ENCODE measurements at regions not wholly inside any gene's neighbourhood (a gene's known extent, or its start where the extent isn't known, plus 50 kb on each side); places are given as distances from the start of the nearest gene placed in this dataset.
"Not testable (repeated sequence)": the region's sequence is repeated elsewhere in the genome, so short reads cannot be mapped to it uniquely, and the experiment has no call there.

- H3K4ac ChIP-seq (ENCODE audit: low read depth, low read length); H3K4me1 ChIP-seq (ENCODE audit: control insufficient read depth, insufficient read depth, low read length); H4K8ac ChIP-seq (ENCODE audit: low read depth in 2 of 2, low read length in 2 of 2); H2BK5ac ChIP-seq (ENCODE audit: low read depth, low read length, poor library complexity, severe bottlenecking); H3K27me3 ChIP-seq (ENCODE audit: control insufficient read depth, insufficient read depth, low read length); POLR2A ChIA-PET (ENCODE audit: unreplicated experiment); H3K9ac ChIP-seq (ENCODE audit: low read depth, low read length); ATAC-seq (ENCODE audit: low read depth); DNase-seq; CTCF ChIA-PET; H3K14ac ChIP-seq (replicated peaks; ENCODE audit: low read depth, low read length); H3K9me1 ChIP-seq (ENCODE audit: insufficient read depth, low read length); dilution Hi-C loops (cut with HindIII; ENCODE audit: low sequenced_read_pairs, unreplicated experiment); H3K23ac ChIP-seq (ENCODE audit: low read depth, low read length); intact Hi-C loops (cut with micrococcal nuclease); H2BK20ac ChIP-seq (ENCODE audit: low read depth, low read length); H2BK15ac ChIP-seq (ENCODE audit: low read depth, low read length); H3K27ac ChIP-seq (ENCODE audit: insufficient read depth, low read length); H3K56ac ChIP-seq (ENCODE audit: extremely low read depth, insufficient read depth, low read length); H3K4me2 ChIP-seq (ENCODE audit: low read depth, low read length); in situ Hi-C loops (cut with MboI; ENCODE audit: low sequenced_read_pairs); H4K20me1 ChIP-seq (ENCODE audit: insufficient read depth, low read length); H3K9me3 ChIP-seq (ENCODE audit: control insufficient read depth, insufficient read depth, low read length); H2AK9ac ChIP-seq (replicated peaks; ENCODE audit: low read depth, low read length, poor library complexity); H4K91ac ChIP-seq (ENCODE audit: insufficient read depth, low read depth, low read length); H2AK5ac ChIP-seq (ENCODE audit: low read depth, low read length); H3K79me1 ChIP-seq (ENCODE audit: low read depth in 1 of 2, low read length in 2 of 2); H3K36me3 ChIP-seq (ENCODE audit: control insufficient read depth, insufficient read depth, low read length); H2BK120ac ChIP-seq (ENCODE audit: low read depth, low read length); BruUV-seq (replicated peaks); H4K5ac ChIP-seq (ENCODE audit: low read depth, low read length); H3K4me3 ChIP-seq (ENCODE audit: insufficient read depth, low read depth, low read length); H3K18ac ChIP-seq (ENCODE audit: low read depth, low read length); H2AFZ ChIP-seq (replicated peaks; ENCODE audit: low read length, poor library complexity): not testable (repeated sequence)
- WGBS, 2 experiments (ENCODE audit: extremely low coverage in 2 of 2, insufficient read length in 1 of 2), result no CpG with 5 or more reads among the region's 11 CpGs
Observed at GRCh38 chr15:84153655-84154140, 81.9 kb upstream of the GOLGA6L4 start.

- H3K4me1 ChIP-seq (ENCODE audit: control insufficient read depth, insufficient read depth, low read length); H2AK9ac ChIP-seq (replicated peaks; ENCODE audit: low read depth, low read length, poor library complexity); H4K91ac ChIP-seq (ENCODE audit: insufficient read depth, low read depth, low read length); H2BK15ac ChIP-seq (ENCODE audit: low read depth, low read length); H2BK120ac ChIP-seq (ENCODE audit: low read depth, low read length); H3K14ac ChIP-seq (replicated peaks; ENCODE audit: low read depth, low read length); H4K5ac ChIP-seq (ENCODE audit: low read depth, low read length); ATAC-seq (ENCODE audit: low read depth); H3K4me3 ChIP-seq (ENCODE audit: insufficient read depth, low read depth, low read length); H3K4me2 ChIP-seq (ENCODE audit: low read depth, low read length); H3K36me3 ChIP-seq (ENCODE audit: control insufficient read depth, insufficient read depth, low read length); H3K23ac ChIP-seq (ENCODE audit: low read depth, low read length); intact Hi-C loops (cut with micrococcal nuclease); CTCF ChIA-PET; H4K20me1 ChIP-seq (ENCODE audit: insufficient read depth, low read length); H4K8ac ChIP-seq (ENCODE audit: low read depth in 2 of 2, low read length in 2 of 2); H2AFZ ChIP-seq (replicated peaks; ENCODE audit: low read length, poor library complexity); POLR2A ChIA-PET (ENCODE audit: unreplicated experiment); H3K9me3 ChIP-seq (ENCODE audit: control insufficient read depth, insufficient read depth, low read length); H3K27me3 ChIP-seq (ENCODE audit: control insufficient read depth, insufficient read depth, low read length); H3K79me1 ChIP-seq (ENCODE audit: low read depth in 1 of 2, low read length in 2 of 2); H3K27ac ChIP-seq (ENCODE audit: insufficient read depth, low read length); H3K9ac ChIP-seq (ENCODE audit: low read depth, low read length); H2BK20ac ChIP-seq (ENCODE audit: low read depth, low read length); H3K56ac ChIP-seq (ENCODE audit: extremely low read depth, insufficient read depth, low read length); in situ Hi-C loops (cut with MboI; ENCODE audit: low sequenced_read_pairs); H2BK5ac ChIP-seq (ENCODE audit: low read depth, low read length, poor library complexity, severe bottlenecking); H3K9me1 ChIP-seq (ENCODE audit: insufficient read depth, low read length); DNase-seq; H2AK5ac ChIP-seq (ENCODE audit: low read depth, low read length); BruUV-seq (replicated peaks); H3K4ac ChIP-seq (ENCODE audit: low read depth, low read length); H3K18ac ChIP-seq (ENCODE audit: low read depth, low read length); dilution Hi-C loops (cut with HindIII; ENCODE audit: low sequenced_read_pairs, unreplicated experiment): not testable (repeated sequence)
- no CpG with 5 or more reads among the region's 8 CpGs for WGBS, 2 experiments (ENCODE audit: extremely low coverage in 2 of 2, insufficient read length in 1 of 2)
Observed at GRCh38 chr15:84154314-84154713, 81.3 kb upstream of the GOLGA6L4 start.
